GM12892 (cell line): ENCODE measurements at regions not wholly inside any gene's neighbourhood (a gene's known extent, or its start where the extent isn't known, plus 50 kb on each side); places are given as distances from the start of the nearest gene placed in this dataset.

Source experiments
- POLR2A ChIP-seq: IDR thresholded peaks from 2 replicates; pipeline ENCODE4 v1.6.1; 2011; ENCODE audit warnings: low read depth, low read length, control low read depth
- POLR2AphosphoS5 ChIP-seq: IDR thresholded peaks from 2 replicates; pipeline ENCODE4 v1.6.1; 2011; ENCODE audit warnings: low read depth, low read length, control low read depth
- TAF1 ChIP-seq: IDR thresholded peaks from 2 replicates; pipeline ENCODE4 v1.6.1; 2011; ENCODE audit warnings: low read depth, mild to moderate bottlenecking, control low read depth, low read length, borderline replicate concordance

GRCh38 chr2:81647715-81648230 is 1343.2 kb upstream of the LRRTM1 start:
- no peak for TF ChIP-seq POLR2AphosphoS5
- TF ChIP-seq POLR2A, result no peak
- TF ChIP-seq TAF1, result no peak
